OCI-LY1 (cell line): ENCODE measurements at regions not wholly inside any gene's neighbourhood (a gene's known extent, or its start where the extent isn't known, plus 50 kb on each side); places are given as distances from the start of the nearest gene placed in this dataset.

ENCODE experiments used
- H2AFZ ChIP-seq: fragments of 200-600 bp; sonication (generic), shearing (Covaris generic); 2 replicates; pipeline ENCODE4 v1.6.0; 2014; ENCODE audit warnings: antibody characterized with exemption, mild to moderate bottlenecking, low read length
- H3F3A ChIP-seq: fragments of 200-600 bp; sonication (generic), shearing (Covaris generic); 2 replicates; pipeline ENCODE4 v1.6.0; 2014; ENCODE audit warnings: mild to moderate bottlenecking, antibody characterized with exemption, low read length, moderate library complexity; ENCODE audit not compliant: insufficient read depth
- H3K27ac ChIP-seq: fragments of 200-600 bp; sonication (generic); 2 replicates; pipeline ENCODE4 v1.5.1; 2014; ENCODE audit warnings: low read length, mixed run types, mild to moderate bottlenecking, low read depth; ENCODE audit not compliant: poor library complexity, severe bottlenecking
- H3K27me3 ChIP-seq: fragments of 200-600 bp; sonication (generic); 2 replicates; pipeline ENCODE4 v1.6.0; 2014; ENCODE audit warnings: antibody characterized with exemption, mild to moderate bottlenecking, low read length, moderate library complexity; ENCODE audit not compliant: insufficient read depth
- H3K36me3 ChIP-seq: fragments of 200-600 bp; sonication (generic); 2 replicates; pipeline ENCODE4 v1.6.1; 2014; ENCODE audit warnings: mild to moderate bottlenecking, antibody characterized with exemption, low read length, moderate library complexity, mixed read lengths; ENCODE audit not compliant: insufficient read depth
- H3K4me1 ChIP-seq: fragments of 200-600 bp; sonication (generic); 2 replicates; pipeline ENCODE4 v1.5.1; 2014; ENCODE audit warnings: mild to moderate bottlenecking, low read length, moderate library complexity; ENCODE audit not compliant: insufficient read depth, severe bottlenecking
- H3K4me2 ChIP-seq: fragments of 200-600 bp; sonication (generic), shearing (Covaris generic); 2 replicates; pipeline ENCODE4 v1.6.1; 2014; ENCODE audit warnings: low read length
- H3K4me3 ChIP-seq: fragments of 200-600 bp; sonication (generic); 2 replicates; pipeline ENCODE4 v1.5.1; 2014; ENCODE audit warnings: low read length, low read depth, mild to moderate bottlenecking, mixed read lengths; ENCODE audit not compliant: poor library complexity, severe bottlenecking
- H3K79me2 ChIP-seq: fragments of 200-600 bp; shearing (Covaris generic); 2 replicates; pipeline ENCODE4 v1.6.1; 2016; ENCODE audit warnings: mixed run types, low read length, mixed read lengths; ENCODE audit not compliant: insufficient read depth
- H3K9ac ChIP-seq: fragments of 200-600 bp; sonication (generic), shearing (Covaris generic); 2 replicates; pipeline ENCODE4 v1.6.1; 2014; ENCODE audit warnings: mild to moderate bottlenecking, low read length, mixed read lengths
- H3K9me2 ChIP-seq: fragments of 200-600 bp; sonication (generic), shearing (Covaris generic); 2 replicates; pipeline ENCODE4 v1.6.1; 2014; ENCODE audit warnings: low read depth, mild to moderate bottlenecking, low read length, mixed read lengths
- H3K9me3 ChIP-seq: fragments of 200-600 bp; shearing (Covaris generic); 2 replicates; pipeline ENCODE4 v1.6.1; 2014; ENCODE audit warnings: low read length, mixed read lengths
- H4K20me1 ChIP-seq: fragments of 200-600 bp; sonication (generic), shearing (Covaris generic); 2 replicates; pipeline ENCODE4 v1.6.0; 2016; ENCODE audit warnings: mild to moderate bottlenecking, low read length; ENCODE audit not compliant: insufficient read depth
- CTCF ChIP-seq: fragments of 200-600 bp; sonication (generic), shearing (Covaris generic); IDR thresholded peaks from 2 replicates; pipeline ENCODE4 v1.5.1; 2017; ENCODE audit warnings: mild to moderate bottlenecking, antibody characterized with exemption, low read length, moderate library complexity, mixed read lengths
- EZH2 ChIP-seq: fragments of 200-600 bp; sonication (generic), shearing (Covaris generic); IDR thresholded peaks from 2 replicates; pipeline ENCODE4 v1.8.0; 2017; ENCODE audit warnings: borderline replicate concordance, mixed run types, mild to moderate bottlenecking, antibody characterized with exemption, low read length, moderate library complexity, mixed read lengths

GRCh38 chrX:63115196-63115595, 235.9 kb downstream of the SPIN4 start:
- TF ChIP-seq CTCF (no peak), EZH2 (no peak)
- no peaks in the 10 kb centered on the region for H3K9me3 ChIP-seq

GRCh38 chrX:63101879-63102620, 249.1 kb downstream of the SPIN4 start:
- Histone ChIP-seq H3K9me2 (no peaks in the 10 kb centered on the region), H3K36me3 (no peaks in the 10 kb centered on the region), H2AFZ (no peak overlapping the region), H3K27ac (no peak overlapping the region), H3K4me3 (no peak overlapping the region), H4K20me1 (no peaks in the 10 kb centered on the region), H3K9me3 (no peaks in the 10 kb centered on the region), H3K4me2 (no peak overlapping the region), H3K4me1 (no peaks in the 10 kb centered on the region), H3K79me2 (no peaks in the 10 kb centered on the region), H3F3A (no peaks in the 10 kb centered on the region), H3K27me3 (no peaks in the 10 kb centered on the region), H3K9ac (no peak overlapping the region)
- TF ChIP-seq CTCF, result no peak
- TF ChIP-seq EZH2, result no peak

More at GRCh38 chrX:63115196-63115595, 235.9 kb downstream of the SPIN4 start:
- Histone ChIP-seq H3K9ac (no peak overlapping the region), H4K20me1 (no peaks in the 10 kb centered on the region), H3K27ac (no peak overlapping the region), H3K4me3 (no peak overlapping the region), H3F3A (no peaks in the 10 kb centered on the region), H3K36me3 (no peaks in the 10 kb centered on the region), H3K9me2 (no peaks in the 10 kb centered on the region), H3K79me2 (no peaks in the 10 kb centered on the region), H3K4me1 (no peaks in the 10 kb centered on the region), H3K27me3 (no peaks in the 10 kb centered on the region), H3K4me2 (no peak overlapping the region), H2AFZ (no peak overlapping the region)

- H3K36me3 ChIP-seq, result no peaks in the 10 kb centered on the region
- H3K9ac ChIP-seq, result no peak overlapping the region
- no peak overlapping the region for H3K27ac ChIP-seq
- H3K9me2 ChIP-seq, result no peaks in the 10 kb centered on the region
- H3K4me1 ChIP-seq, result no peaks in the 10 kb centered on the region
- no peaks in the 10 kb centered on the region for H4K20me1 ChIP-seq
- H3K79me2 ChIP-seq, result no peaks in the 10 kb centered on the region
- no peak overlapping the region for H2AFZ ChIP-seq
- no peaks in the 10 kb centered on the region for H3K27me3 ChIP-seq
- no peaks in the 10 kb centered on the region for H3K9me3 ChIP-seq
- no peaks in the 10 kb centered on the region for H3F3A ChIP-seq
- H3K4me3 ChIP-seq, result no peak overlapping the region
- TF ChIP-seq EZH2 (no peak), CTCF (no peak)
- no peak overlapping the region for H3K4me2 ChIP-seq
These were observed 292.9 kb downstream of the SPIN4 start for GRCh38 chrX:63058204-63058603.
